PC-9 (cell line): ENCODE measurements at regions not wholly inside any gene's neighbourhood (a gene's known extent, or its start where the extent isn't known, plus 50 kb on each side); places are given as distances from the start of the nearest gene placed in this dataset.

Experiments used
- EZH2 ChIP-seq: fragments of 200-600 bp; sonication (generic); IDR thresholded peaks from 2 replicates; pipeline ENCODE4 v1.8.0; 2017; ENCODE audit warnings: antibody characterized with exemption, low read depth
- TF ChIP-seq, protein P1 (sequence below): fragments of 200-600 bp; sonication (generic); conservative IDR thresholded peaks from 2 replicates; pipeline ENCODE4 v1.6.1; 2017; ENCODE audit warnings: mixed run types, antibody characterized with exemption, mild to moderate bottlenecking, moderate library complexity

DNA sequence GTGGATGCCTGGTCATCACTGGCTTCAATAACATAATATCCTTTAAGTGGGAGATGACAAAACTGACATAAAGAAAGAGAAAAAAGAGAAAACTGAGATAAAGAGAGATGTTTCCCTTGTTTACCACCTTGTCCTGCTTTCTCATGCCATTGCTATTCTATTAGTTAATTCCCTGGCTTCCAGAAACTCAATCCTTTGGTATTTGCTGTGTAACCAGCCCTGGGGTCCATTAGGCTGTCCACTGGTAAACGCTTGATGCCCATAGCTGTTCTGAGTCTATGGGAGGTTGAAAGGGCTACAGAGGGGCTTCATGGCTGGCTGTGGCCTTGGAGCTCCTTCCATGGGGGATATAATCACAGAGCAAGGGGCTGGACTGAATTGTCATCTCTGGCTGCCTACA, 243.4 kb upstream of the PLET1 start:
- TF ChIP-seq, protein P1, sequence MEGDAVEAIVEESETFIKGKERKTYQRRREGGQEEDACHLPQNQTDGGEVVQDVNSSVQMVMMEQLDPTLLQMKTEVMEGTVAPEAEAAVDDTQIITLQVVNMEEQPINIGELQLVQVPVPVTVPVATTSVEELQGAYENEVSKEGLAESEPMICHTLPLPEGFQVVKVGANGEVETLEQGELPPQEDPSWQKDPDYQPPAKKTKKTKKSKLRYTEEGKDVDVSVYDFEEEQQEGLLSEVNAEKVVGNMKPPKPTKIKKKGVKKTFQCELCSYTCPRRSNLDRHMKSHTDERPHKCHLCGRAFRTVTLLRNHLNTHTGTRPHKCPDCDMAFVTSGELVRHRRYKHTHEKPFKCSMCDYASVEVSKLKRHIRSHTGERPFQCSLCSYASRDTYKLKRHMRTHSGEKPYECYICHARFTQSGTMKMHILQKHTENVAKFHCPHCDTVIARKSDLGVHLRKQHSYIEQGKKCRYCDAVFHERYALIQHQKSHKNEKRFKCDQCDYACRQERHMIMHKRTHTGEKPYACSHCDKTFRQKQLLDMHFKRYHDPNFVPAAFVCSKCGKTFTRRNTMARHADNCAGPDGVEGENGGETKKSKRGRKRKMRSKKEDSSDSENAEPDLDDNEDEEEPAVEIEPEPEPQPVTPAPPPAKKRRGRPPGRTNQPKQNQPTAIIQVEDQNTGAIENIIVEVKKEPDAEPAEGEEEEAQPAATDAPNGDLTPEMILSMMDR, result no peak
- no peak for TF ChIP-seq EZH2
